ENCODE measurements at regions not wholly inside any gene's neighbourhood (a gene's known extent, or its start where the extent isn't known, plus 50 kb on each side); places are given as distances from the start of the nearest gene placed in this dataset.
"Not testable (repeated sequence)": the region's sequence is repeated elsewhere in the genome, so short reads cannot be mapped to it uniquely, and the experiment has no call there.

- H3K27ac ChIP-seq = no peak overlapping the region
- DNase-seq (ENCODE audit: low read depth, low spot score) = no peak
Measured at GRCh38 chr5:51802551-51803184, 419.4 kb downstream of the ISL1 start.

GRCh38 chr5:51806677-51807076, 423.4 kb downstream of the ISL1 start:
- H3K27ac ChIP-seq = no peak overlapping the region
- no peak for DNase-seq (ENCODE audit: low read depth, low spot score)

GRCh38 chr5:51810592-51810991, 427.3 kb downstream of the ISL1 start:
- DNase-seq (ENCODE audit: low read depth, low spot score) = peak; percentile 95
- H3K27ac ChIP-seq = peak overlapping the region; percentile 95

GRCh38 chr5:51811883-51812471, 428.7 kb downstream of the ISL1 start:
- DNase-seq (ENCODE audit: low read depth, low spot score) = no peak
- H3K27ac ChIP-seq = peak overlapping the region; percentile 95

- peak overlapping the region; percentile 70 for H3K27ac ChIP-seq
- not testable (repeated sequence) for DNase-seq (ENCODE audit: low read depth, low spot score)
Measured at GRCh38 chr5:51814817-51815216, 431.6 kb downstream of the ISL1 start.

- DNase-seq (ENCODE audit: low read depth, low spot score) = no peak
- peak overlapping the region; percentile 70 for H3K27ac ChIP-seq
Measured at GRCh38 chr5:51816427-51816826, 433.2 kb downstream of the ISL1 start.

GRCh38 chr5:51821697-51822096, 438.4 kb downstream of the ISL1 start:
- no peak overlapping the region for H3K27ac ChIP-seq
- no peak for DNase-seq (ENCODE audit: low read depth, low spot score)

GRCh38 chr5:51829230-51829629, 446.0 kb downstream of the ISL1 start:
- no peak for DNase-seq (ENCODE audit: low read depth, low spot score)
- H3K27ac ChIP-seq = peak overlapping the region; percentile 81

GRCh38 chr5:51829691-51830090, 446.4 kb downstream of the ISL1 start:
- peak overlapping the region; percentile 81 for H3K27ac ChIP-seq
- no peak for DNase-seq (ENCODE audit: low read depth, low spot score)

GRCh38 chr5:51832934-51833470, 449.8 kb downstream of the ISL1 start:
- no peak for DNase-seq (ENCODE audit: low read depth, low spot score)
- H3K27ac ChIP-seq = no peak overlapping the region

GRCh38 chr5:51838459-51838858, 455.2 kb downstream of the ISL1 start:
- no peak for DNase-seq (ENCODE audit: low read depth, low spot score)
- no peak overlapping the region for H3K27ac ChIP-seq

GRCh38 chr5:51843893-51844292, 460.6 kb downstream of the ISL1 start:
- H3K27ac ChIP-seq = no peak overlapping the region
- DNase-seq (ENCODE audit: low read depth, low spot score) = no peak

- no peak for DNase-seq (ENCODE audit: low read depth, low spot score)
- H3K27ac ChIP-seq = no peak overlapping the region
Measured at GRCh38 chr5:51846015-51846414, 462.8 kb downstream of the ISL1 start.

GRCh38 chr5:51859624-51860023, 476.4 kb downstream of the ISL1 start:
- DNase-seq (ENCODE audit: low read depth, low spot score) = no peak
- H3K27ac ChIP-seq = no peak overlapping the region

- DNase-seq (ENCODE audit: low read depth, low spot score) = peak; percentile 14
- no peak overlapping the region for H3K27ac ChIP-seq
Measured at GRCh38 chr5:51860532-51861018, 477.3 kb downstream of the ISL1 start.

GRCh38 chr5:51872144-51872543, 488.9 kb downstream of the ISL1 start:
- no peak overlapping the region for H3K27ac ChIP-seq
- no peak for DNase-seq (ENCODE audit: low read depth, low spot score)

GRCh38 chr5:51881901-51882300, 498.7 kb downstream of the ISL1 start:
- no peak overlapping the region for H3K27ac ChIP-seq
- DNase-seq (ENCODE audit: low read depth, low spot score) = no peak

- no peak for DNase-seq (ENCODE audit: low read depth, low spot score)
- no peak overlapping the region for H3K27ac ChIP-seq
Measured at GRCh38 chr5:51882647-51883046, 499.4 kb downstream of the ISL1 start.

- no peak overlapping the region for H3K27ac ChIP-seq
- no peak for DNase-seq (ENCODE audit: low read depth, low spot score)
Measured at GRCh38 chr5:51889703-51890102, 506.5 kb downstream of the ISL1 start.

- H3K27ac ChIP-seq = no peak overlapping the region
- no peak for DNase-seq (ENCODE audit: low read depth, low spot score)
Measured at GRCh38 chr5:51890435-51891116, 507.3 kb downstream of the ISL1 start.

GRCh38 chr5:51892680-51893079, 509.4 kb downstream of the ISL1 start:
- DNase-seq (ENCODE audit: low read depth, low spot score) = peak; percentile 16

More at GRCh38 chr5:51892680-51893079, 509.4 kb downstream of the ISL1 start:
- no peak overlapping the region for H3K27ac ChIP-seq

All from epithelial cell of prostate (primary cell).